K562 (cell line): ENCODE measurements at regions not wholly inside any gene's neighbourhood (a gene's known extent, or its start where the extent isn't known, plus 50 kb on each side); places are given as distances from the start of the nearest gene placed in this dataset.

Source experiments
- CBX5 ChIP-seq: IDR thresholded peaks from 2 replicates; pipeline ENCODE4 v1.6.1; 2014; ENCODE audit warnings: low read depth, borderline replicate concordance
- TCFL5 ChIP-seq: fragments of 250-450 bp; sonication (Bioruptor Pico); conservative IDR thresholded peaks from 2 replicates; pipeline ENCODE4 v1.6.1; 2021; ENCODE audit warnings: mild to moderate bottlenecking, moderate library complexity, matching md5 sums
- TEAD4 ChIP-seq, 2 experiments: sonication (generic) in 1 of 2; formaldehyde crosslinking in 1 of 2; IDR thresholded peaks; 2 replicates each; pipeline versions ENCODE4 v1.6.1 to v1.8.0; 2012 to 2022; ENCODE audit warnings: borderline replicate concordance in 1 of 2, inconsistent platforms in 1 of 2, low read length in 1 of 2, mild to moderate bottlenecking in 1 of 2, missing genetic modification reagents in 1 of 2
- ZNF217 ChIP-seq: sonication (generic); formaldehyde crosslinking; IDR thresholded peaks from 2 replicates; pipeline ENCODE4 v1.8.0; 2022; ENCODE audit warnings: mild to moderate bottlenecking, missing genetic modification reagents
- ZNF444 ChIP-seq: fragments of 250-450 bp; sonication (Bioruptor Pico); IDR thresholded peaks from 2 replicates; pipeline ENCODE4 v1.4.0; 2020; ENCODE audit warnings: mild to moderate bottlenecking, moderate library complexity
- TF ChIP-seq, protein P1 (sequence below): fragments of 200-600 bp; sonication (generic); IDR thresholded peaks from one replicate; pipeline ENCODE4 v1.6.1; 2012; ENCODE audit warnings: mild to moderate bottlenecking, low read depth, low read length, inconsistent platforms
- TF ChIP-seq, protein P2 (sequence below): fragments of 450-650 bp; formaldehyde crosslinking; IDR thresholded peaks from 2 replicates; pipeline ENCODE4 v1.4.0; 2020; ENCODE audit warnings: mild to moderate bottlenecking, moderate library complexity

DNA sequence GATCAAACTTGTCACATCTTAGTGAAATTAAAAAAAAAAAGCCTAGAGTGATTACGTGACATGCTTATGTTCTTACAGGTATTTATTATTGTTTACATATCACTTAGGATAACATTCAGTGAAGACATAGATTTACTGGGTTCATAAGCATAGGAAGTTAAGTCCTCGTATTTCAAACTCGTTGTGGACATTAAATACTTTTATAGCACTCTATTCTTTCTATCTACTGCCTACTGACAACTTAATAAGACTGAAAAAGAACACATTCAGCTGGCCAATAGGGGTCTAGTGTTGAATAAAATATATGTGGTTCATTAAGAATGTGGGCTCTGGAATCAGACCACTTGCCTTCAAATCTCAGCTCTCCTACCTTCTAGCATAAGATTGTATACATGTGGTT, 1927.4 kb downstream of the PCDH9 start (continued):
- TF ChIP-seq, protein P1, sequence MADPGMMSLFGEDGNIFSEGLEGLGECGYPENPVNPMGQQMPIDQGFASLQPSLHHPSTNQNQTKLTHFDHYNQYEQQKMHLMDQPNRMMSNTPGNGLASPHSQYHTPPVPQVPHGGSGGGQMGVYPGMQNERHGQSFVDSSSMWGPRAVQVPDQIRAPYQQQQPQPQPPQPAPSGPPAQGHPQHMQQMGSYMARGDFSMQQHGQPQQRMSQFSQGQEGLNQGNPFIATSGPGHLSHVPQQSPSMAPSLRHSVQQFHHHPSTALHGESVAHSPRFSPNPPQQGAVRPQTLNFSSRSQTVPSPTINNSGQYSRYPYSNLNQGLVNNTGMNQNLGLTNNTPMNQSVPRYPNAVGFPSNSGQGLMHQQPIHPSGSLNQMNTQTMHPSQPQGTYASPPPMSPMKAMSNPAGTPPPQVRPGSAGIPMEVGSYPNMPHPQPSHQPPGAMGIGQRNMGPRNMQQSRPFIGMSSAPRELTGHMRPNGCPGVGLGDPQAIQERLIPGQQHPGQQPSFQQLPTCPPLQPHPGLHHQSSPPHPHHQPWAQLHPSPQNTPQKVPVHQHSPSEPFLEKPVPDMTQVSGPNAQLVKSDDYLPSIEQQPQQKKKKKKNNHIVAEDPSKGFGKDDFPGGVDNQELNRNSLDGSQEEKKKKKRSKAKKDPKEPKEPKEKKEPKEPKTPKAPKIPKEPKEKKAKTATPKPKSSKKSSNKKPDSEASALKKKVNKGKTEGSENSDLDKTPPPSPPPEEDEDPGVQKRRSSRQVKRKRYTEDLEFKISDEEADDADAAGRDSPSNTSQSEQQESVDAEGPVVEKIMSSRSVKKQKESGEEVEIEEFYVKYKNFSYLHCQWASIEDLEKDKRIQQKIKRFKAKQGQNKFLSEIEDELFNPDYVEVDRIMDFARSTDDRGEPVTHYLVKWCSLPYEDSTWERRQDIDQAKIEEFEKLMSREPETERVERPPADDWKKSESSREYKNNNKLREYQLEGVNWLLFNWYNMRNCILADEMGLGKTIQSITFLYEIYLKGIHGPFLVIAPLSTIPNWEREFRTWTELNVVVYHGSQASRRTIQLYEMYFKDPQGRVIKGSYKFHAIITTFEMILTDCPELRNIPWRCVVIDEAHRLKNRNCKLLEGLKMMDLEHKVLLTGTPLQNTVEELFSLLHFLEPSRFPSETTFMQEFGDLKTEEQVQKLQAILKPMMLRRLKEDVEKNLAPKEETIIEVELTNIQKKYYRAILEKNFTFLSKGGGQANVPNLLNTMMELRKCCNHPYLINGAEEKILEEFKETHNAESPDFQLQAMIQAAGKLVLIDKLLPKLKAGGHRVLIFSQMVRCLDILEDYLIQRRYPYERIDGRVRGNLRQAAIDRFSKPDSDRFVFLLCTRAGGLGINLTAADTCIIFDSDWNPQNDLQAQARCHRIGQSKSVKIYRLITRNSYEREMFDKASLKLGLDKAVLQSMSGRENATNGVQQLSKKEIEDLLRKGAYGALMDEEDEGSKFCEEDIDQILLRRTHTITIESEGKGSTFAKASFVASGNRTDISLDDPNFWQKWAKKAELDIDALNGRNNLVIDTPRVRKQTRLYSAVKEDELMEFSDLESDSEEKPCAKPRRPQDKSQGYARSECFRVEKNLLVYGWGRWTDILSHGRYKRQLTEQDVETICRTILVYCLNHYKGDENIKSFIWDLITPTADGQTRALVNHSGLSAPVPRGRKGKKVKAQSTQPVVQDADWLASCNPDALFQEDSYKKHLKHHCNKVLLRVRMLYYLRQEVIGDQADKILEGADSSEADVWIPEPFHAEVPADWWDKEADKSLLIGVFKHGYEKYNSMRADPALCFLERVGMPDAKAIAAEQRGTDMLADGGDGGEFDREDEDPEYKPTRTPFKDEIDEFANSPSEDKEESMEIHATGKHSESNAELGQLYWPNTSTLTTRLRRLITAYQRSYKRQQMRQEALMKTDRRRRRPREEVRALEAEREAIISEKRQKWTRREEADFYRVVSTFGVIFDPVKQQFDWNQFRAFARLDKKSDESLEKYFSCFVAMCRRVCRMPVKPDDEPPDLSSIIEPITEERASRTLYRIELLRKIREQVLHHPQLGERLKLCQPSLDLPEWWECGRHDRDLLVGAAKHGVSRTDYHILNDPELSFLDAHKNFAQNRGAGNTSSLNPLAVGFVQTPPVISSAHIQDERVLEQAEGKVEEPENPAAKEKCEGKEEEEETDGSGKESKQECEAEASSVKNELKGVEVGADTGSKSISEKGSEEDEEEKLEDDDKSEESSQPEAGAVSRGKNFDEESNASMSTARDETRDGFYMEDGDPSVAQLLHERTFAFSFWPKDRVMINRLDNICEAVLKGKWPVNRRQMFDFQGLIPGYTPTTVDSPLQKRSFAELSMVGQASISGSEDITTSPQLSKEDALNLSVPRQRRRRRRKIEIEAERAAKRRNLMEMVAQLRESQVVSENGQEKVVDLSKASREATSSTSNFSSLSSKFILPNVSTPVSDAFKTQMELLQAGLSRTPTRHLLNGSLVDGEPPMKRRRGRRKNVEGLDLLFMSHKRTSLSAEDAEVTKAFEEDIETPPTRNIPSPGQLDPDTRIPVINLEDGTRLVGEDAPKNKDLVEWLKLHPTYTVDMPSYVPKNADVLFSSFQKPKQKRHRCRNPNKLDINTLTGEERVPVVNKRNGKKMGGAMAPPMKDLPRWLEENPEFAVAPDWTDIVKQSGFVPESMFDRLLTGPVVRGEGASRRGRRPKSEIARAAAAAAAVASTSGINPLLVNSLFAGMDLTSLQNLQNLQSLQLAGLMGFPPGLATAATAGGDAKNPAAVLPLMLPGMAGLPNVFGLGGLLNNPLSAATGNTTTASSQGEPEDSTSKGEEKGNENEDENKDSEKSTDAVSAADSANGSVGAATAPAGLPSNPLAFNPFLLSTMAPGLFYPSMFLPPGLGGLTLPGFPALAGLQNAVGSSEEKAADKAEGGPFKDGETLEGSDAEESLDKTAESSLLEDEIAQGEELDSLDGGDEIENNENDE: no peak
- no peak for TF ChIP-seq ZNF444
- TF ChIP-seq, protein P2, sequence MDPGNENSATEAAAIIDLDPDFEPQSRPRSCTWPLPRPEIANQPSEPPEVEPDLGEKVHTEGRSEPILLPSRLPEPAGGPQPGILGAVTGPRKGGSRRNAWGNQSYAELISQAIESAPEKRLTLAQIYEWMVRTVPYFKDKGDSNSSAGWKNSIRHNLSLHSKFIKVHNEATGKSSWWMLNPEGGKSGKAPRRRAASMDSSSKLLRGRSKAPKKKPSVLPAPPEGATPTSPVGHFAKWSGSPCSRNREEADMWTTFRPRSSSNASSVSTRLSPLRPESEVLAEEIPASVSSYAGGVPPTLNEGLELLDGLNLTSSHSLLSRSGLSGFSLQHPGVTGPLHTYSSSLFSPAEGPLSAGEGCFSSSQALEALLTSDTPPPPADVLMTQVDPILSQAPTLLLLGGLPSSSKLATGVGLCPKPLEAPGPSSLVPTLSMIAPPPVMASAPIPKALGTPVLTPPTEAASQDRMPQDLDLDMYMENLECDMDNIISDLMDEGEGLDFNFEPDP (CRISPR knock-in tag): no peak
- no peak for TF ChIP-seq TEAD4 (IDR thresholded peaks at IDR 0.05; ENCODE audit: low read length)
- no peak for TF ChIP-seq TEAD4 (CRISPR knock-in tag; IDR thresholded peaks at IDR 0.05; ENCODE audit: borderline replicate concordance)
- TF ChIP-seq TCFL5 (CRISPR knock-in tag): no peak
- no peak for TF ChIP-seq CBX5
- TF ChIP-seq ZNF217 (CRISPR knock-in tag): no peak
